ENCODE measurements at regions not wholly inside any gene's neighbourhood (a gene's known extent, or its start where the extent isn't known, plus 50 kb on each side); places are given as distances from the start of the nearest gene placed in this dataset.
"Not testable (repeated sequence)": the region's sequence is repeated elsewhere in the genome, so short reads cannot be mapped to it uniquely, and the experiment has no call there.

DNA sequence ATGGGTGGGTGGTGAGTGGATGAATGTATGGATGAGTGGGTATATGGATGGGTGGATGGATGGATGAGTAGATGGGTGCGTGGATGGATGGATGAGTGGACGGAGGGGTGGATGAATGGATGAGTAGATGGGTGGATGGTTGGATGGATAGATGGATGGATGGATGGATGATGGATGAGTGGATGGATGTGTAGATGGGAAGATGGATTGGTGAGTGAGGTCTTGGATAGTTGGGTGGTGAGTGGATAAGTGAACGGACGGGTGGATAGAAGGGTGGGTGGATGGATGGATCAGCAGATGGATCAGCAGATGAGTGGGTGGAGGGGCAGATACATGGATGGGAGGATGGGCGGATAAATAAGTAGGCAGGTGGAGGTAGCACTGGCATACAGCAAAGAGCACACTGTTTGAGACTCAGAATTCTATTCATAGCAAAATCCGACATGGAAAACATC is 163.5 kb downstream of the C9orf50 start:
- no peak for DNase-seq (ENCODE audit: low spot score)

DNA sequence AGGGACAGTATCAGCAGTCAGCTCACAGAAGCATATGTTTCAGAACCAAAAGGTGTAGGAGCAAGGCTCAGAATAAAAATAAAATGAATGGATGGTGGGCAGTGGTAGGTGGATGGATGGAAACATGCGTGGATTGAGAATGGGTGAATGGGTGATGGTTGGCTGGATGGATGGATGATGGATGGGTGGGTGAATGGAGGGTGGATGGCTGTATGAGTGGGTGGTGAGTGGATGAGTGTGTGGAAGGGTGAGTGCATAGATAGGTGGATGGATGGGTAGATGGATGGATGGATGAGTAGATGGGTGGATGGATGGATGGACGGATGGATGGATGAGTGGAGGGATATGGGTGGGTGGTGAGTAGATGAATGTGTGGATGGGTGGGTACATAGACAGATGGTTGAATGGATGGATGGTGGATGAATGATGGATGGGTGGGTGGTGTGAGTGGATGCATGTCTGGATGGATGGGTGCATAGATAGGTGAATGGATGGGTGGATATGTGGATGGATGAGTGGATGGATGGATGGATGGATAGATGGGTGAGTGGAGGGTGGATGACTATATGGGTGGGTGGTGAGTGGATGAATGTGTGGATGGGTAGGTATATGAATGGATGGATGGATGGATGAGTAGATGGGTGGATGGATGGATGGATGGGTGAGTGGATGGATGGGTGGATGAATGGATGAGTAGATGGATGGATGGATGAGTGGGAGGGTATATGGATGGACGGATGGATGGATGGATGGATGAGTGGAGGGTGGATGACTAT is 164.2 kb downstream of the C9orf50 start:
- DNase-seq (ENCODE audit: low spot score), result no peak

GRCh38 chr9:129455151-129455995 is 165.5 kb downstream of the C9orf50 start:
- no peak for DNase-seq (ENCODE audit: low spot score)

DNA sequence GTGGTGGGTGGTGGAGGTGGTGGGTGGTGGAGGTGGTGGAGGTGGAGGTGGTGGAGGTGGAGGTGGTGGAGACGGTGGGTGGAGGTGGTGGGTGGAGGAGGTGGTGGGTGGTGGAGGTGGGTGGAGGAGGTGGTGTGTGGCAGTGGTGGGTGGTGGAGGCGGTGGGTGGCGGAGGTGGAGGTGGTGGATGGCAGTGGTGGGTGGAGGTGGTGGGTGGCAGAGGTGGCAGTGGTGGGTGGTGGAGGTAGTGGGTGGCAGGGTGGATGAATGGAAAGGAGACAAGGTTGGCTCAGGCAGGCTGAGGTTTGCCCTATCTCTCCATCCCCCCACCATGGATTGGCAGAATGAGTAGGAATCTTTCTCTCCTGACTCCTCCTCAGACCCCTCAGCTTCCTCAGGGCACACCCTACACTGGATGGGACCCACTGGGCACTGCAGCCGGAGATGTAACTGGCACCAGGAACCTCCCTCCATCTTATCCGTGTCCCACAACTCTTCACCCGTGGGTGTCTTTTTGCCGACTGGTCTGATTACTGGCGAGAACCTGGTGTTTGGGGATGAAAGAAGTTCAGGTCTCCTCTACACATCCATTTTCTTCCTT is 166.3 kb downstream of the C9orf50 start:
- no peak for DNase-seq (ENCODE audit: low spot score)

GRCh38 chr9:129453734-129454133 is 167.2 kb downstream of the C9orf50 start:
- DNase-seq (ENCODE audit: low spot score), result no peak

DNA sequence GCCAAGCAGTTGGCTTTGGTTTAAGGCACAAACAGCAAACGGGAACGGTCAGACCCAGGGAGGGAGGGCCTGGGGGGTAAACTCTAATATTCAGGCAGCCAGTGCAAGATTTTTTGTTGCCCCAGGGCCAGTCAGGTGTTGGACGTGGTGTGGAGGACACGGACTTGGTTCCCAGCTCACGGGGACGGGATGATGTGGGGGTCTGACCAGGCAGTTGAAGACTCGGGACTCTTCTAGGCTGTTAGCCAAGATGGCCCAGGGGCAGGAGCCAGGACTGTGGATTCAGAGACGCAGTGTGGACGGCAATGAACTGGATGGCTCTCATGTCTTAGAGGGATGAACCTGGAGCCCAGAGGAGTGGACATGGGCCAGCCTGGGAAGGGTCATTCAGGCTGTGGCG is 169.2 kb downstream of the C9orf50 start:
- no peak for DNase-seq (ENCODE audit: low spot score)

GRCh38 chr9:129451089-129451656 is 169.7 kb downstream of the C9orf50 start:
- DNase-seq (ENCODE audit: low spot score), result no peak

DNA sequence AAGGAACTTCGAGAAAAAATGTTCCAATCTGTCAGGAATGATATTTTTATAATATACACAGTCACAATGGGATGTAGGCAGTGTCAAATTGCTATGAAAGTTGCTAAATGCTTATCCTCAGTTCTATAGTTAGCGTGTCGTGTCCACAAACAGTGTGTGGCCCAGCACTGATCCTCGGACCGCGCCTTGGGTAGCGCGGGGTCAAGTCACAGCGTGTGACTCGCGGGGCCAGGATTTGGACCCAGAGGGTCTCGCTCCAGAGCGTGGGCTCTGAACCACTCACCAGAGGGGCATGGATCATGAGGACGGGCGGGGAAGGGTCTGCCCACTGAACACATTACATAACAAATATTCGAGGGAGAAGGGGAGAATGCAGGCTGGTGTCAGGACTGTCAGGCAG is 171.8 kb downstream of the C9orf50 start:
- no peak for DNase-seq (ENCODE audit: low spot score)

DNA sequence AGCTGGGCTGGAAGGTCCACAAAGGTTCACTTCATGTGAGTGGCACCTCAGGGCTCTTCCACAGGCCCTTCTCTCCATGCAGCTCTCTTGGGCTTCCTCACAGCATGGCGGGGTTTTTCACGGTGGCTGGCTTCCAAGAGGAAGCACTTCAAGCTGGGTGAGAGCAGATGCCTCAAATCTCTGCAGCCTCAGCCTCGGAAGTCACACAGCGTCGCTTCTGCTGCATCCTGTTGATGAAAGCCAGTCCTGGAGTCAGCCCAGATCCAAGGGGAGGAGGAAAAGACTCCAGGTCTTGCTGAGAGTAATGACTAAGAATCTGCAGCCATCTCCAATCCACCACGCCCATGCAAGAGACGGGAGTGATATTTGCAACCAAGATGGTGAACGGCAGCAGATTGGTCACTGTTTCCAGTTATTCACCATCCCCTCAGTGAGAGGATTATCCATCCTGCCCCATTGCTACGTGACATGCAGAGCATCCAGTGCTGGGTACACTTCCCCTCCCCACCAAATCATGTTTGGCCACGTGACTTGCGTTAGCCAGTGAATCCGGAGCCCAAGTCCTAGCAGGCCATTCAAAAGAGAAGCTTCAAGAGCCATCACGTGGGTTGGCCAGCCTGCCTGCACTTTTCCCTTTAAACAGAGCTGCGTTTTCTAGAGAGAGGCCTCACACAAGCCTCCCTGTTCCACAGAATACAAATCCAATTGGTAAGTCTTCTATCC is 173.9 kb downstream of the C9orf50 start:
- no peak for DNase-seq (ENCODE audit: low spot score)

DNA sequence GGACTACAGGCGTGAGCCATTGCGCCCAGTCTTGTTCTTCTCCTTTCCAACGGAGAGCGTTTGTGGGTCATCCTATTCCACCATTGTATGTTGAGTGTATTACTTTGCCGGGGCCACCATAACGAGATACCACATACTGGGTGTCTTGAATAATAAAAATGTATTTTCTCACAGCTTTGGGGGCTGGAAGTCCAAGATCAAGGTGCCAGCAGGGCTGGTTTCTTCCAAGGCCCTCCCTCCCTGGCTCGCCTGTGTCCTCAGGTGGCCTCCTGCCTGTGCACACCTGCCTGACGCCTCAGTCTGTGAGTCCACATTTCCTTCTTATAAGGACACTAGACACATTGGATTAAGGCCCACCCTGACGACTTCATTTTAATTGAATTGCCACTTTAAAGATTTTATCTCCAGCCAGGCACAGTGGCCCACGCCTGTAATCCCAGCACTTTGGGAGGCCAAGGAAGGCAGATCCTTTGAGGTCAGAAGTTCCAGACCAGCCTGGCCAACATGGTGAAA is 175.1 kb downstream of the C9orf50 start:
- DNase-seq (ENCODE audit: low spot score), result no peak

GRCh38 chr9:129443515-129444164 is 177.3 kb downstream of the C9orf50 start:
- not testable (repeated sequence) for DNase-seq (ENCODE audit: low spot score)

DNA sequence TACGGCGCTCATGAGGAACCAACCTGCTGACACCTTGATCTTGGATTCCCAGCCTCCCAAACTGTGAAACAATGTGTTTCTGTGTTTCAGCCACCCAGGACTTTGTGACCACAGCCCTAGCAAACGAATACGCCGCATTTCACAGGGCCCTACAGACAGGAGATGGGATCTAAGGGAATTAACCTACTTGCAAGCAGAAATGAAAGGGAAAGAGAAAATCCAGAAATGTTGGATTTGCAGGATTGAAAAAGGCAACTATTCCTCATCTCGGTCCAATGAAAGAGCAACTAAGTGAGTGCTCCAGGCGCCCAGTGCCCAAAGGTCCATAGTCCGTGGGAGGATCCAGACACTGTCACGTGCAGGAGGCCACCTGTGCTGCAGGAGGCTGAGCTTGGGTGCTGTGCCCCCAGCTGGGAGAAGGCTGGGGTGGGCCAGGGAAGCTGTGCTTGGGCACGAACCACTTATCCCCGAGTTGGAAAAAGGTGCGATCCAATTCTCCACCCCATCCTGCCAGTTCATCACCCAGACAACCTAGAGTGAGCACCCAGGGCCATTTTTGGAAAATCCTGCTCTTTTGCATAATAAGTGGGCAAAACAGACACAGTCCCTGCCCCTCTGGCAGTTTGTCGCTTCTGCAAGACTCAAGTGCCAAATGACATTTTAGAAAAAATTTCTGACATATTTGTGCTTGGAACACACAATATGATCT is 177.9 kb downstream of the C9orf50 start:
- no peak for DNase-seq (ENCODE audit: low spot score)

GRCh38 chr9:129441852-129442251 is 179.0 kb downstream of the C9orf50 start:
- no peak for DNase-seq (ENCODE audit: low spot score)

DNA sequence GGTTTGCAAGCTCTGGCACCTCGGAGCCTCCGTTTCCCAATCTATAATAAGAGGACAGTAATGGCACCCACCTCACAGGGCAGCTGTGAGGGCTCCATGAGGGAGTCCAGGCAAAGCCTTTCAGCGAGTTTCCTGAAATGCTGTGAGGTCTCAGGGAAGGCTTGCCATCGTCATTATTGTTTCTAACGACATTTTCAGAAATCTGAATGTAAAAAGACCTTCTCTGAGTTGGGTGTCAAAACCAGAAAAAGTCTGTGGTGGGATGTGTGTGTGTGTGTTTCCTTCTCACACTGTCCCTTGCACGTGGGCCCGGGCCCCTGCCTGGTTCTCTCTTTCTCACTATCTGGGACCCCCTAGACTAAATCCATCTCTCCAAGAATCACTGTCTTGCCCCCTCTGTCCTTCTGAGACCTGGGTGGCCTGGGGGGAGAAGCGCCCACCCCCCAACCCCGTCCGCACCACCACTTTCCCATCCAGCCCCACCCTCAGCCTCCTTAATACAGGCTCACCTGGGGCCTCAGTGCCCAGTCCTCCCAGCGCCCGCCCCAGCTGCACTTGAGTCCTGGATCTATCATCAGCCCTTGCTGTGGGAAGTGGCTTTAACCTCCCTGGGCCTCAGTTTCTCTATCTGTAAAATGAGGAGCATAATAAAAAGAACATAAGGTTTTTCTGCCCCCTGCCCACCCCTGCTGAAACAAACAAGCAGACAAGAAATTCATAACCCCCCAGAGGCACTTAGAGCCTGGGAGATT is 180.3 kb downstream of the C9orf50 start:
- DNase-seq (ENCODE audit: low spot score), result no peak

DNA sequence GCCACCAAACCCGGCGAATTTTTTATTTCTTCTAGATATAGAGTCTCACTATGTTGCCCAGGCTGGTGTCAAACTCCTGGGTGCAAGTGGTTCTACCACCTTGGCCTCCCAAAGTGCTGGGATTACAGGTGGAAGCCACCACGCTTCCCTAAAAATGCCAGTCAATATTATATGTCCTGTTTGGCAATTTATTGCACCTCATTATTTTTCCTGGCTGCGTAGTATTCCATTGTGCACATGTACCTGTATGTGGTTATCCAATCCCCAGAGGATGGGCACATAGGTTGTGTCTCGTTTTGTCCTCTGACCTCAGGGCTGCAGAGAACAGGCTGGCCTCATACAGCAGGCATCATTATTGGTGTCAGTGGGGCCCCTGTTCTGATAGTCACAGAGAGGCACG is 181.7 kb downstream of the C9orf50 start:
- no peak for DNase-seq (ENCODE audit: low spot score)

- DNase-seq (ENCODE audit: low spot score), result no peak
These were observed 183.1 kb downstream of the C9orf50 start for GRCh38 chr9:129437626-129438323.

DNA sequence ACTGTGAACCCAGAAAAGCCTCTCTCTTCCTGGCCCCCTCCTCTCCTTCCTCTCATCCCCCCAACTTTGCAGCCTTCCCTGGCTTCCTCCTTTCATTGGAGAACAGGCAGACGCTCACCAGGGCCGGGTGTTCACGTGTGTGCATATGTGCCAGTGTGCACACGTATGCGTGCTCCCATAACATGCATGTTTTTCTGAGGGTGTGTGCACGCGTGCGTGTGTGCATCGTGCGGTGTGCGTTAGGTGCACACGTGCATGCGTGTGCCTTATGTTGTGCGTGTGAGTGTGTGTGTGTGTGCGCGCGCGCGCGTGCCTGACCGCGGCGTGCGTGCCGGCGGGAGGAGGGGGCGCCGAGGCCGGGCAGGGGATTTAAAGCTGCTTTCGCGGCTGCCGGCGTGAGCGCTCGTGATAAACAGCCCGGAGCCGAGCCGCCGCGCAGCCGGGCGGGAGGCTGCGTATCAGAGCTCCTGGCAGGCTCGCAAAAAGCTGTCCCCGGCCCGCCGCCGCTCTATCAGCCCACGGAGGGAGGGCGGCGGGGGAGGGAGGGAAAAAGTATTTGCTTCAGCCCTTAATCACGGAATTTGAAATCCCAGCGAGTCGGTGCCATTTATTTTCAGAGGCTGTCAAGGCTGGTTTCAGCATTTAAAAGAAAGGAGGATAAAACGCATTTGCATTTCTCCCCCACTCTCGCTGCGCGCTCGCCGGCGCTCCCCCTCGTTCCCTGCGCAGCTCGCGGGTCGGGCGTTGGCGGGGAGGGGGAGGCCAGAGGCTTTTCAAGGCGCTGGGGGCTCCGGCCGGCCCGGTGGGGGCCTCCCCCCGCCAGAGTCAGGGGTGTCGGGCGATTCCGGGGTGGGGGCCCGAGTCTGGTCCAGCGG is 183.9 kb downstream of the C9orf50 start:
- DNase-seq (ENCODE audit: low spot score), result no peak
